Keratinocyte (primary cell): ENCODE measurements at regions not wholly inside any gene's neighbourhood (a gene's known extent, or its start where the extent isn't known, plus 50 kb on each side); places are given as distances from the start of the nearest gene placed in this dataset.

Experiments
- DNase-seq: peaks from one replicate; pipeline ENCODE4 v3.0.0-alpha.2; 2011; ENCODE audit warnings: low read depth, missing footprints, low spot score
- FAIRE-seq: peaks from 2 replicates; lab custom pipeline; 2011; peaks lifted over from hg19 to GRCh38; lab: Jason Lieb, UNC
- H2AFZ ChIP-seq: 2 replicates; pipeline ENCODE4 v1.6.0; 2012; ENCODE audit warnings: low read length, control low read depth, inconsistent platforms; ENCODE audit not compliant: control insufficient read depth
- H3K27ac ChIP-seq: 2 replicates; pipeline ENCODE4 v1.5.1; 2011; ENCODE audit warnings: low read length; ENCODE audit not compliant: control insufficient read depth, insufficient read depth
- H3K27me3 ChIP-seq: 3 replicates; pipeline ENCODE4 v1.6.0; 2011; ENCODE audit warnings: low read length; ENCODE audit not compliant: control insufficient read depth, insufficient read depth; ENCODE audit errors: extremely low read depth
- H3K36me3 ChIP-seq, 2 experiments: 2 replicates in 1 of 2; 3 replicates in 1 of 2; pipeline ENCODE4 v1.5.1; 2011; ENCODE audit warnings: low read length in 2 of 2, mild to moderate bottlenecking in 1 of 2; ENCODE audit not compliant: control insufficient read depth in 2 of 2, insufficient read depth in 2 of 2; ENCODE audit errors: extremely low read depth in 1 of 2
- H3K4me1 ChIP-seq: 3 replicates; pipeline ENCODE4 v1.5.1; 2011; ENCODE audit warnings: low read length; ENCODE audit not compliant: control insufficient read depth, insufficient read depth; ENCODE audit errors: extremely low read depth
- H3K4me2 ChIP-seq: 3 replicates; pipeline ENCODE4 v1.6.0; 2011; ENCODE audit warnings: low read depth, low read length; ENCODE audit not compliant: control insufficient read depth, insufficient read depth; ENCODE audit errors: extremely low read depth
- H3K4me3 ChIP-seq, 3 experiments: fragments of 200-600 bp in 1 of 3; sonication (generic) in 1 of 3; 2 replicates in 2 of 3; 3 replicates in 1 of 3; pipeline ENCODE4 v1.5.1; 2011 to 2016; ENCODE audit warnings: low read length in 3 of 3, mild to moderate bottlenecking in 3 of 3, control low read depth in 2 of 3, inconsistent platforms in 1 of 3, low read depth in 1 of 3, mixed read lengths in 1 of 3, mixed run types in 1 of 3, moderate library complexity in 1 of 3; ENCODE audit not compliant: control insufficient read depth in 2 of 3, insufficient read depth in 2 of 3; ENCODE audit errors: extremely low read depth in 1 of 3
- H3K79me2 ChIP-seq: 2 replicates; pipeline ENCODE4 v1.6.0; 2012; ENCODE audit warnings: low read length; ENCODE audit not compliant: control insufficient read depth, insufficient read depth
- H3K9ac ChIP-seq: 3 replicates; pipeline ENCODE4 v1.6.0; 2011; ENCODE audit warnings: low read length; ENCODE audit not compliant: control insufficient read depth, insufficient read depth; ENCODE audit errors: extremely low read depth
- H3K9me1 ChIP-seq: 3 replicates; pipeline ENCODE4 v1.6.0; 2011; ENCODE audit warnings: low read length; ENCODE audit not compliant: control insufficient read depth, insufficient read depth; ENCODE audit errors: extremely low read depth
- H3K9me3 ChIP-seq: 2 replicates; pipeline ENCODE4 v1.5.1; 2012; ENCODE audit warnings: low read depth, low read length; ENCODE audit not compliant: control insufficient read depth
- H4K20me1 ChIP-seq: 3 replicates; pipeline ENCODE4 v1.6.0; 2011; ENCODE audit warnings: low read length; ENCODE audit not compliant: control insufficient read depth, insufficient read depth; ENCODE audit errors: extremely low read depth
- CTCF ChIP-seq, 3 experiments: IDR thresholded peaks in 1 of 3; conservative IDR thresholded peaks in 1 of 3; optimal IDR thresholded peaks in 1 of 3; 2 replicates in 2 of 3; 3 replicates in 1 of 3; pipeline versions ENCODE3 to v1.5.1; 2011; ENCODE audit warnings: low read length in 3 of 3, mild to moderate bottlenecking in 3 of 3, moderate library complexity in 2 of 3, control low read depth in 1 of 3, inconsistent platforms in 1 of 3; ENCODE audit not compliant: insufficient read depth in 2 of 3; ENCODE audit errors: extremely low read depth in 1 of 3
- EZH2 ChIP-seq: IDR thresholded peaks from one replicate; pipeline ENCODE4 v1.6.1; 2012; ENCODE audit warnings: inconsistent platforms, mild to moderate bottlenecking, low read length, moderate library complexity
- dilution Hi-C: fragments of 300-500 bp; cut with MboI; formaldehyde crosslinking; loops from one replicate; pipeline ENCODE4 v1.7.0; 2020; ENCODE audit warnings: low sequenced_read_pairs; ENCODE audit not compliant: extremely low pct_ligation_motif_present

DNA sequence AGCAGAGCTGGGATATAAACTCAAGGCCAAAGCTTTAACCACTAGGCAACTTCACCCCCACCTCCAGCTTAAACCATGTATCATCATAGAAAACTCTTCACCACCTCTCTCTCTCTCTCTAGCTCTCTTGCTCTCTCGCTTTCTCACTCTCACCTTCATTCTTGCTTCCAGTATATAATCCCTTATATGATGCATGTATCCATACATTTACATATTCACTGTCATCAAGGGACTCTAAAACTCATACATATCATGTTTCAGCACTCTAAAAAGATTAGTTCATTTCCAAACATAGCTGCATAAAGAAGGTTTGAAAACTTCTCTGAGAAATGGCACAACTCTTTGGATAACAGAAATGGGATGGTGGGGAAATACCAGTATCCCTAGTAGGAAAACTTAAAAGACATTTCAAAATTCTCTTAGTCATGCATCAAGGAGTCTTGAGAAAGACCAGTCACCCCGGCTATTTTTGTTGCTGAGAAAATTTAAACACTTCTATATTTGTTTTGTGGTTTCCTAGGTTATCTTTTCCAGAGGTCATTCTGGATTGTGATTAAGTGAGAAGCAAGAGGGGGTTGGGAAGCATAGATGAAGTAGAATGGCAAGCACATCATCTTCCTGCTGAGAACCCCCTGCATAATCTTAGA lies 447.8 kb upstream of the THBS1 start:
- Histone ChIP-seq H3K4me1 (peaks cover 18% of the 10 kb centered on the region), H3K9me3 (no peaks in the 10 kb centered on the region), H3K9ac (no peak overlapping the region), H3K79me2 (no peaks in the 10 kb centered on the region), H2AFZ (no peak overlapping the region), H3K27ac (no peak overlapping the region), H3K9me1 (no peaks in the 10 kb centered on the region), H3K36me3 (no peaks in the 10 kb centered on the region), H3K4me3 (no peak overlapping the region), H3K27me3 (no peaks in the 10 kb centered on the region), H3K4me2 (no peak overlapping the region), H4K20me1 (no peaks in the 10 kb centered on the region)
- dilution Hi-C loops: no loop called here
- DNase-seq: no peak
- no peak for FAIRE-seq
- TF ChIP-seq EZH2 (no peak), CTCF (optimal IDR thresholded peaks at IDR 0.05 in 1 of 3, IDR thresholded peaks at IDR 0.05 in 1 of 3, conservative IDR thresholded peaks at IDR 0.05 in 1 of 3; ENCODE audit: extremely low read depth in 1 of 3, insufficient read depth in 2 of 3, low read length in 3 of 3) (no peak)

- dilution Hi-C loops: no loop called here
- Histone ChIP-seq H3K27me3 (no peaks in the 10 kb centered on the region), H2AFZ (no peak overlapping the region), H3K4me2 (no peak overlapping the region), H3K27ac (no peak overlapping the region), H4K20me1 (no peaks in the 10 kb centered on the region), H3K9me1 (no peaks in the 10 kb centered on the region), H3K79me2 (no peaks in the 10 kb centered on the region), H3K9me3 (no peaks in the 10 kb centered on the region), H3K4me3 (no peak overlapping the region), H3K9ac (no peak overlapping the region), H3K36me3 (no peaks in the 10 kb centered on the region), H3K4me1 (peaks cover 6% of the 10 kb centered on the region)
- FAIRE-seq (no peak), DNase-seq (no peak)
- no peak for TF ChIP-seq CTCF (optimal IDR thresholded peaks at IDR 0.05 in 1 of 3, IDR thresholded peaks at IDR 0.05 in 1 of 3, conservative IDR thresholded peaks at IDR 0.05 in 1 of 3; ENCODE audit: extremely low read depth in 1 of 3, insufficient read depth in 2 of 3, low read length in 3 of 3)
- TF ChIP-seq EZH2: no peak
These were observed 446.6 kb upstream of the THBS1 start for GRCh38 chr15:39134282-39134681.
